ENCODE measurements at regions not wholly inside any gene's neighbourhood (a gene's known extent, or its start where the extent isn't known, plus 50 kb on each side); places are given as distances from the start of the nearest gene placed in this dataset.
"Not testable (repeated sequence)": the region's sequence is repeated elsewhere in the genome, so short reads cannot be mapped to it uniquely, and the experiment has no call there.

- in situ Hi-C loops (cut with MboI; ENCODE audit: low sequenced_read_pairs) = no loop called here
Observed at GRCh38 chr9:85162822-85163221, 493.3 kb downstream of the NTRK2 start.

GRCh38 chr9:85160944-85161343, 491.4 kb downstream of the NTRK2 start:
- in situ Hi-C loops (cut with MboI; ENCODE audit: low sequenced_read_pairs) = not testable (repeated sequence)

DNA sequence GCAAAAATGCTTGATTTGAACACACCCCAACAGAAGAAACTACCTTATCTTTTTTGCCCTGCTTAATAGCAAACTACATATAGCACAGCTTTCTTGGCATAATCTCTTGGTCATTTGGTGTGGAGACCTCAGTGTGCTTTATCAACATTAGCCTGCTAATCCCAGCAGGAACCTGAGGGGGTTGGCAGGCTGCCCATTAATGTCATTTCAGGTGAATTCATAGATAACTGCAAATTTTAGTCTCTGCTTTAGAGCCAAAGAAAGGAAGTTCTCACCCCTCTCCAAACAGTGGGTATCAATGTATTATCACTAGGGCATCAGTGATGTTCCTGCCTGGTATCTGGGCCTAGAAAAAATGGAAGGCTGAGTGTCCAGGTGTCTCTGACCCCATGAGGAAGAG, 489.0 kb downstream of the NTRK2 start:
- in situ Hi-C loops (cut with MboI; ENCODE audit: low sequenced_read_pairs) = no loop called here

- in situ Hi-C loops (cut with MboI; ENCODE audit: low sequenced_read_pairs) = no loop called here
Observed at GRCh38 chr9:85157772-85158171, 488.2 kb downstream of the NTRK2 start.

GRCh38 chr9:85156652-85157051, 487.1 kb downstream of the NTRK2 start:
- in situ Hi-C loops (cut with MboI; ENCODE audit: low sequenced_read_pairs) = no loop called here

DNA sequence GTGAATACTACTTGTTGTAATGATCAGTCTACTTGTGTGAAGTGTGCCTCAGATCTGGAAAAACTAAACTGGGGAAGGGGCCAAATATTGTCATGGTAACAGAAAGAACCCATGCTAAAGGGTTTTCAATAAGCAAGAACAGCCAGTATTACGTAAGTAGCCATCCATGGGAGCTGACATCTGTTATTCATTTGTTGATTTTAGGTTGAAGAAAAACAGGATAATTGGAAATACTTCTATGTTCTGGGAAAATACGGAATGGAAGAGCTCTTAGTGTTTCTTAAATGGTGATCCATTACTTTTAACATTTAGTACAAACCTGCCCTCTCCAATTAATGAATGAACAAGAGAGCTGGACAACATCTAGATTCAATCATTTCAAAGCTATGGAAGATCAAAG, 485.8 kb downstream of the NTRK2 start:
- in situ Hi-C loops (cut with MboI; ENCODE audit: low sequenced_read_pairs) = no loop called here

DNA sequence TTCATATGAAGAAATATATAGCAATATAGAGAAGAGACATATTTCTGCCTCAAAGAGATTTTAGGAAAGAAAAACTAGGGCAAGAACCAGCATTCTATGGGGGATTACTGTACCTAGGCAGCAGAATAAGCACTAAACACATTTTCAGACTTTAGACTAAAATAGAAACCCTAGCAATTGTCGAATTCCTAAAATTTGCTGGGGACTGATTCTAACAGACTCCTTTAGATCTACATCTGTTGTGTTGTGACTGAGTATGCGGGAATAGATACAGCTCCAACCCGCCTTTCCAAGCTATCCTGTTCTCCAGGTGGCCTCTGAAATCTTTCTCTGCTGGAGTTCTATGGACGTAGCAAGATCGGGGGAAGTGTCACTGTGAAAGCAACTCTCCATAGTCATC, 482.2 kb downstream of the NTRK2 start:
- in situ Hi-C loops (cut with MboI; ENCODE audit: low sequenced_read_pairs) = no loop called here

DNA sequence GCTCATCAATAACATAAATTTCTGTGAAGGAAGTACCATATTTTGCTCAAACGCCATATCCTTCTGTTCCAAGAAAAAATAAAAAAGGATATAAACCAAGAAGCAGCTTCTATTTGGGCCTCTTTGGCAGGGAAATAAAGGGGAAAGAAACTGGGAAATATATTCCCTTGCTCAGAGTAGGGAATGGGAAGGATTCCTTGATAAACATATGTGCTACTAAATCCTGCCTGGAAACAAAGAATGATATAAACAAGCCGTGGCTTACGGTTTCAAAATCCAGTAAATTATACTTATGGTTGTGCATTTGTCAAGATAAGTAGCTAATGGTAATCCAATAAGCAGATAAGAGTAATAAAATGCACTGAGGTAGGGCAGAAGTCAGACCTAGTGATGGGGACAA, 481.6 kb downstream of the NTRK2 start:
- in situ Hi-C loops (cut with MboI; ENCODE audit: low sequenced_read_pairs) = no loop called here

DNA sequence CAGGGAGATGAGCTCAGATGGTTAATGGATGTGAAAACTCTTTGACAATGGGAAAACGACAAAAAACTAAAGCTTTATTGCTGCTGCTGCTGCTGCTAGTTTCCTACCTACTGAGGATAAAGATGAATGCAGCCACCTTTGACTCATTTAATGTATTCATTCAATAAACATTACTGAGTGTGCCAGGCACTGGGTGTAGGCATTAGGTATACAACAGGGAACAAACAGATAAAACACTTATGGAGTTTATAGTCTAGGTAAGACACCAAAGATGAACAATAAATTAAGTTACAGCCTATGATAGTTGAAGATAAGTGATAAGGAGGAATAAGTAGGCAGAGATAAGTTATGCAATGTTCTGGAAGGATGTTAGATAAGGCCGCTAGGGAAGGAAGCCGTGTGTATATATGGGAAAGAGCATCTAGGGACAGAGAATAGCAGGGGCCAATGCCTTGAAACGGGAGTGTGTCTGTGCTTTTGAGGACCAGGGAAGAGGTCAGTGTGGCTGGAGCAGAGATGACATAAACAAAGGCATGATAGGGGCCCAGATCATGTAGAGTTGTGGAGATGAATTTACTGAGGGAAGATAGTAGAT, 477.6 kb downstream of the NTRK2 start:
- in situ Hi-C loops (cut with MboI; ENCODE audit: low sequenced_read_pairs) = loop anchor here (25.0 kb wide), 1 partner anchor 110 kb away; no protein-coding TSS in a partner anchor

- in situ Hi-C loops (cut with MboI; ENCODE audit: low sequenced_read_pairs) = loop anchor here (25.0 kb wide), 1 partner anchor 106 kb away; no protein-coding TSS in a partner anchor
Observed at GRCh38 chr9:85142968-85143367, 473.4 kb downstream of the NTRK2 start.

DNA sequence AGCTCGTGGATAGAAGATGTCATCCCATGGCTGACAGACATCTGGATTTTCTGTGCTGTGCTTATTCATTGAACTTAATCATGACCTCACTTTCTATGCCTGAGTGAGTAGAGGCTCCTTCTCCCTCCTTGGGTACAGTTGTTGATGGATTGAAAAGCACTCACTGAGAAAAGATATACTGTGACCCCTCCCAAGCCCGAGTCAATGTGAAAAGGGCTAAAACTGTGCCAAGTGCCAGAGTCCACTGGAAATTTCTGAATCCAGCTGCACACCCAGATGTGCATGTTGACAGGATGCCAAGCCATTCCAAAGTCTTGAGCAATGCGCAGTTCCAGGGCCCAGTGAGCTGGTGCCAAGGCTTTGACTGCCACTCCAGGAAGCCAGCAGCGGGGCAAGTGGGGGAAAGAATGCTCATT, 473.0 kb downstream of the NTRK2 start:
- in situ Hi-C loops (cut with MboI; ENCODE audit: low sequenced_read_pairs) = loop anchor here (25.0 kb wide), 1 partner anchor 105 kb away; no protein-coding TSS in a partner anchor

GRCh38 chr9:85137696-85138095, 468.2 kb downstream of the NTRK2 start:
- in situ Hi-C loops (cut with MboI; ENCODE audit: low sequenced_read_pairs) = loop anchor here (25.0 kb wide), 1 partner anchor 100 kb away; no protein-coding TSS in a partner anchor

- in situ Hi-C loops (cut with MboI; ENCODE audit: low sequenced_read_pairs) = loop anchor here (25.0 kb wide), 1 partner anchor 100 kb away; no protein-coding TSS in a partner anchor
Observed at GRCh38 chr9:85136987-85137386, 467.5 kb downstream of the NTRK2 start.

DNA sequence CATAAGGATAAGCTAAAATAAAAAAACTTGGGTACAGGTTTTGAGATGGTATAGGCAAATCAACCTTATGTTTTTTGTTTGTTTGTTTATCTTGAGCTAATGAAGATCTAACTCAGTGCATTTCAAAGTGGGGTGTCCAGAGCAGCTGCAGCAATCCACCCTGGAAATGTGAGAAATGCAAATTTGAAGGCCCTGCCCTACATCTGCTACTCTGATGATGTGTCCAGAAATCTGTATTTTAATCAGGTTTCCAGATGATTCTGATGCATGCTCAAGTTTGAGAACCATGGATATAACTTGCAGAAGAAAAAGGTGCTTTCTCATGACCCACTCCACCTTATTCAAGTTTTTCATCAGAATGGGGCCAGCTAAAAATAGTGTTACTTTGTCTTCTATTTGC, 467.0 kb downstream of the NTRK2 start:
- in situ Hi-C loops (cut with MboI; ENCODE audit: low sequenced_read_pairs) = loop anchor here (25.0 kb wide), 1 partner anchor 99 kb away; no protein-coding TSS in a partner anchor

GRCh38 chr9:85130764-85131163, 461.2 kb downstream of the NTRK2 start:
- in situ Hi-C loops (cut with MboI; ENCODE audit: low sequenced_read_pairs) = loop anchor here (25.0 kb wide), 1 partner anchor 93 kb away; no protein-coding TSS in a partner anchor

DNA sequence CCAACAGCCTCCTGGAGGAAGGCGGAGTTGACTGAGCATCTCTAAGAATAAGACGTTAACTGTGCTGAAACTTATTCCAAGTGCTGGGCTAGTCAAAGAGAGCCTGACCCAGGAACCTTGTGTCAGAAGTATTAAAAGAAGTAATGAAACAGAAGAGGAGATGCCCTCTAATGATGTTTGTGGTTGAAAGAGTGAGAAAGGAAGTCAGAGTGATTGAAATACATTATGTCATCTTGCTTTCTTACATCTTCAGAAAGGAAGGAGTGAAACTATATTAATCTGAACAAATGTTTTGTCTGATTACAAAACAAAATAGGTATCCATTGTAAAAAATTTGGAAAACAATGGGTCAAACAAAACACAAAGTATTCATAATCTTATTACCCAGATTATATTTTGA, 460.7 kb downstream of the NTRK2 start:
- in situ Hi-C loops (cut with MboI; ENCODE audit: low sequenced_read_pairs) = loop anchor here (25.0 kb wide), 1 partner anchor 93 kb away; no protein-coding TSS in a partner anchor

DNA sequence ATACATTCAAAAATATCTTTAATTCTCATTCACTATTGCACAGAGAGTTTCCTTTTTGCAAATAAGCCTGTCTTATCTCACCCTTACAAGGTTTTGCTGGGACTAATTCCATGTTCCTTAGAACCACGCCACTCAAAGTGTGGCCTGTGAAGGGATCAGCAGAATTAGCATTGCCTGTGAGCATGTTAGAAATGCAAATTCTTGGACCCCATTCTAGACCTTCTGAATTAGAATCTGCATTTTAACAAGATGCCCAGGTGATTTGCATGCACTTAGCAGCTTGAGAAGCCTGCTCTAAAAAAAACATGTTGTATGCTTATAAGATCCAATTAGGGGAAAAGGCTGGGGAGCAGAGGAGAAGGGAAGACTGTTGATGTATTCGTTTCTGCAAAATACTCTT, 460.0 kb downstream of the NTRK2 start:
- in situ Hi-C loops (cut with MboI; ENCODE audit: low sequenced_read_pairs) = loop anchor here (25.0 kb wide), 1 partner anchor 92 kb away; no protein-coding TSS in a partner anchor

DNA sequence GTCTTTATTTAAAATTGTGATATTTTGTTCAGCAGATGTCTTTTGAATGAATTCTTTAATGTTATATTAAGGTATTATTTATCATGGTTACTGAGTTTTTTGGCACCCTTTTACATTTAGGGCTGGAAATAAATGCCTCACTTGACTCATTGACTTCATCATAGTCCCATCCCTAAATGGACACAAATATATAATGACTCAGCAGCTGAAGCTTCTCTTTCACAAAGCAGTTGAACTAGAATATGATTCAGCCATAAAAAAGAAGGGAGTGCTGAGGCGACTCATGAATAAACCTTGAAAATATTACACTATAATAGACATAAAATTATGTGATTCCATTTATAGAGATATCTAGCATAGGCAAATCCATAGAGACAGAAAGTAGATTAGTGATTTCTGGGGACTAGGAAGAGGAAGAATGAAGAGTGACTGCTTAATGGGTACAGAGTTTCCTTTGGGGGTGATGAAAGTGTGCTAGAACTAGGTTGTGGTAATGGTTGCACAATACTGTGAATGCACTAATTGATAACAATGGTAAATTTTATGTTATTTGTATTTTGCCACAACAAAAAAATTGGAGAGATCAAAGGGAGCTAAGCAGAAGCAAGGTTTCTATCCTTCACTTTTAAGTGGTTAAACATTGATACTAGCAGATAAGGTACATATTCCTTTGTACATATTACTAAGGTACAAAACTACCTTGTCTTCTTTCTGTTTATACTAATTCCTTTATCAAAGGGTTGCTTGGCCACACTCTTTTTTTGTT, 449.6 kb downstream of the NTRK2 start:
- in situ Hi-C loops (cut with MboI; ENCODE audit: low sequenced_read_pairs) = no loop called here

- in situ Hi-C loops (cut with MboI; ENCODE audit: low sequenced_read_pairs) = no loop called here
Observed at GRCh38 chr9:85117831-85118230, 448.3 kb downstream of the NTRK2 start.

DNA sequence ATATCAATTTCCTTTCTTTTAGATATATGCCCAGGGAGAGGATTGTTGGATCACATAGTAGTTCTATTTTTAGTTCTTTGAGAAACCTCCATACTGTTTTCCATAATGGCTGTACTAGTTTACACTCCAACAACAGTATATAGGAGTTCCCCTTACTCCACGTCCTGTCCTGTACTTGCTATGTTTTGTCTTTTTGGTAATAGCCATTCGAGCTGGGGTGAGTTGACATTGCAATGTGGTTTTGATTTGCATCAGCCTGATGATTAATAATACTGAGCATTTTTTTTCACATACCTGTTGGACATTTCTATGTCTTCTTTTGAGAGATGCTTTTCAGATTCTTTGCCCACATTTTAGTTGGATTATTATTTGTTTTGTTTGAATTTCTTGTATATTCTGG, 445.9 kb downstream of the NTRK2 start:
- in situ Hi-C loops (cut with MboI; ENCODE audit: low sequenced_read_pairs) = no loop called here

DNA sequence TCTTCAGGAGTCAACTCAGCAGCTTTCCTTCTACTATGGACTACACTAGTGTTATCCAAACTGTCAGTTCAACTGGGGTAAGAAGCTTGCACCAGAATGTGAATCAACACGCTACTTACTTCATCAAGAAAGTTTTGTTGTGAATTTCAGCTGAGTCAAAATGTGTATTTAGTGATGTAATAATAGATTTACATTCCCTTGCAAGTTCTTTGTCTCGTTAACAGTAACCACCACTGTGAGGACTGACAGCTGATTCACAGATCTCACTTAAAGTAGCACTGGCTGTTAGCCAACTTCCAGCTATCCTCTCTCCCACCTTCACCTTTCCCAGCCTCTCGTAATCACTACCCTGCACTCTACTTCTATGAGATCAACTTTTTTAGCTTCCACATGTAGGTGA, 445.3 kb downstream of the NTRK2 start:
- in situ Hi-C loops (cut with MboI; ENCODE audit: low sequenced_read_pairs) = no loop called here

- in situ Hi-C loops (cut with MboI; ENCODE audit: low sequenced_read_pairs) = no loop called here
Observed at GRCh38 chr9:85112933-85113418, 443.4 kb downstream of the NTRK2 start.

Measured in HL-60/S4 treated with phorbol 12-myristate 13-acetate at 8.2 ng/mL for 4 days and 3 days (cell line).